Urinary bladder (tissue), 3 donors: ENCODE measurements at regions not wholly inside any gene's neighbourhood (a gene's known extent, or its start where the extent isn't known, plus 50 kb on each side); places are given as distances from the start of the nearest gene placed in this dataset.
"Not testable (repeated sequence)": the region's sequence is repeated elsewhere in the genome, so short reads cannot be mapped to it uniquely, and the experiment has no call there.

ENCODE experiments used
- DNase-seq: peaks from one replicate; pipeline ENCODE4 v3.0.0-alpha.2; 2015; ENCODE audit errors: extremely low spot score
- H3K27ac ChIP-seq: one replicate; pipeline ENCODE4 v1.5.1; 2013; ENCODE audit warnings: low read depth, mild to moderate bottlenecking, moderate library complexity
- H3K36me3 ChIP-seq: one replicate; pipeline ENCODE4 v1.6.1; 2013; ENCODE audit warnings: mild to moderate bottlenecking, moderate library complexity; ENCODE audit not compliant: insufficient read depth
- H3K4me1 ChIP-seq: one replicate; pipeline ENCODE4 v1.6.1; 2013; ENCODE audit warnings: mild to moderate bottlenecking, moderate library complexity; ENCODE audit not compliant: insufficient read depth
- H3K4me3 ChIP-seq: one replicate; pipeline ENCODE4 v1.5.1; 2013; ENCODE audit warnings: low read depth, low read length
- WGBS: extraction: QIAGEN DNeasy Blood & Tissue Kit; methylation state at CpG from one replicate; pipeline ENCODE4 v1.1.7; 2013; 5-methylcytosine and 5-hydroxymethylcytosine counted together
- donor health status: healthy with polysubstance abuse.
- donor health status: healthy.

- Histone ChIP-seq H3K4me1 (no peaks in the 10 kb centered on the region), H3K4me3 (no peak overlapping the region), H3K27ac (no peak overlapping the region), H3K36me3 (no peaks in the 10 kb centered on the region)
- DNase-seq = no peak
Observed at GRCh38 chr4:34309383-34309906, 1934.9 kb downstream of the ARAP2 start.

- DNase-seq = no peak
Observed at GRCh38 chr4:34318773-34319172, 1925.5 kb downstream of the ARAP2 start.

DNA sequence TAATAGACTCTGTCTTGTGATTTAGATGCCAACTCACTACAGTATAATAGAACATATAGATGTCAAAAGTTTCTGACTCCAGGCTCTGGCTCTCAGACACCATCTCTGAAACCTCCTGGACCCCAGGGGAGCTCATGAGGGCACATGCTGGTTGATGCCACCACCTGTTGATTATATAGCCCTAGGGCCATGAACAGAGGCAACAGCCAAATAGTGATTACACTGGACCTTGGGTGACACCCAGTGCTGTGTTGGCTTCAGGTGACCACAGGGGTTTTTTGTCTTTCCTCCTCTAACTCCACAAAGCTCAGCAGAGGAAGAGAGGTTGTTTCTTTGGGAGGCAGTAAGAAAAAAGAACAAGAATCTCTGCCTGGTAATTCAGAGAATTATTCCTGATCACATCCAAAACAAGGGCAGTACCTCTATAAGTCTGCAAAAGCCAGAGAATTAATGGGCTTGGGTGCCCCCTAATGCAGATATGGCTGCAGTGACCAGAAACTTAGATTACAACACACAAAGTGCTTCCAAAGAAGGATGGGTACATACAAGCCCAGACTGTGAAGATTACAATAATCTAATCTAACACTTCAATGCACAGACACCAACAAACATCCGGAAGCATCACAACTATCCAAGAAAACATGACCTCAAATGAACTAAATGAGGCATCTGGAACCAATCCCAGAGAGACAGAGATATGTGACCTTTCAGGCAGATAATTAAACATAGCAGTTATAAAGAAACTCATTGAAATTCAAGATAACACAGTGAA lies 1920.6 kb downstream of the ARAP2 start:
- H3K36me3 ChIP-seq = no peaks in the 10 kb centered on the region
- H3K4me1 ChIP-seq = no peaks in the 10 kb centered on the region
- no peak overlapping the region for H3K27ac ChIP-seq
- no peak for DNase-seq
- 71% methylated on average over 1 of the region's 1 CpG for WGBS
- H3K4me3 ChIP-seq = no peak overlapping the region

More at GRCh38 chr4:34318773-34319172, 1925.5 kb downstream of the ARAP2 start:
- Histone ChIP-seq H3K36me3 (no peaks in the 10 kb centered on the region), H3K4me3 (no peak overlapping the region), H3K27ac (no peak overlapping the region), H3K4me1 (no peaks in the 10 kb centered on the region)

- Histone ChIP-seq H3K4me3 (no peak overlapping the region), H3K36me3 (no peaks in the 10 kb centered on the region), H3K4me1 (no peaks in the 10 kb centered on the region), H3K27ac (no peak overlapping the region)
- DNase-seq = no peak
- WGBS = 92% methylated on average over 1 of the region's 1 CpG
Observed at GRCh38 chr4:34328939-34329338, 1915.4 kb downstream of the ARAP2 start.

DNA sequence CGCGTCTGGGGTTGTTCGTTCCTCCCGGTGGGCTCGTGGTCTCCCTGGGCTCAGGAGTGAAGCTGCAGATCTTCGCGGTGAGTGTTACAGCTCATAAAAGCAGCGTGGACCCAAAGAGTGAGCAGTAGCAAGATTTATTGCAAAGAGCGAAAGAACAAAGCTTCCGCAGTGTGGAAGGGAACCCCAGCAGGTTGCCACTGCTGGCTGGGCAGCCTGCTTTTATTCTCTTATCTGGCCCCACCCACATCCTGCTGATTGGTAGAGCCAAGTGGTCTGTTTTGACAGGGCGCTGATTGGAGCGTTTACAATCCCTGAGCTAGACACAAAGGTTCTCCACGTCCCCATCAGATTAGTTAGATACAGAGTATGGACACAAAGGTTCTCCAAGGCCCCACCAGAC lies 1909.2 kb downstream of the ARAP2 start:
- WGBS = 92% methylated on average over 13 of the region's 13 CpGs
- not testable (repeated sequence) for H3K27ac ChIP-seq, H3K4me3 ChIP-seq, DNase-seq, H3K4me1 ChIP-seq, H3K36me3 ChIP-seq

- not testable (repeated sequence) for H3K4me1 ChIP-seq, H3K27ac ChIP-seq, DNase-seq, H3K36me3 ChIP-seq, H3K4me3 ChIP-seq
- 96% methylated on average over 21 of the region's 22 CpGs for WGBS
Observed at GRCh38 chr4:34335556-34335955, 1908.8 kb downstream of the ARAP2 start.

- no peak for DNase-seq
- H3K4me3 ChIP-seq = no peak overlapping the region
- no peaks in the 10 kb centered on the region for H3K4me1 ChIP-seq
- no peak overlapping the region for H3K27ac ChIP-seq
- no peaks in the 10 kb centered on the region for H3K36me3 ChIP-seq
Observed at GRCh38 chr4:34362654-34363053, 1881.7 kb downstream of the ARAP2 start.

GRCh38 chr4:34363842-34364241 lies 1880.5 kb downstream of the ARAP2 start:
- 87% methylated on average over 2 of the region's 2 CpGs for WGBS
- no peak for DNase-seq
- Histone ChIP-seq H3K27ac (no peak overlapping the region), H3K4me3 (no peak overlapping the region), H3K4me1 (no peaks in the 10 kb centered on the region), H3K36me3 (no peaks in the 10 kb centered on the region)

DNA sequence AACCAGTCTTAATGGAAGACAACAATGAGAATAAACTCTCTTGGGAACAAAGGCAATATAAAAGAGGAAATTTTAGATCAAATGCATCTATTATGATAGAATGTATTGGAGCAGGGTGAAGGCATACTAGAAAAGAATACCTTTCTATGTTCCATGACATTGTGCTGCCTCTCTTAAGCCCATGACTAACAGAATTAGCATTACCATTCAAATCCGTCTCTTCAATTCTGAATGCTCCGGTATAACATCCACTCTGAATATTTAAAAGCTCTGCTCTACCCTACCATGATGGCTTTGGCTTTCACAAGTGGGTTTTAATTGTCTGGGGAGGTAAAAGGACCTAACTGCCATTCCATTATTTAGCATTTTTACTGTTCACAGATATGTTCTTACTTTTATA lies 1878.4 kb downstream of the ARAP2 start:
- DNase-seq = no peak
- Histone ChIP-seq H3K36me3 (no peaks in the 10 kb centered on the region), H3K4me1 (no peaks in the 10 kb centered on the region), H3K4me3 (no peak overlapping the region), H3K27ac (no peak overlapping the region)
- WGBS = 89% methylated on average over 2 of the region's 2 CpGs

- H3K36me3 ChIP-seq = no peaks in the 10 kb centered on the region
- DNase-seq = no peak
- no peaks in the 10 kb centered on the region for H3K4me1 ChIP-seq
- no peak overlapping the region for H3K4me3 ChIP-seq
- no peak overlapping the region for H3K27ac ChIP-seq
- 67% methylated on average over 2 of the region's 2 CpGs for WGBS
Observed at GRCh38 chr4:34371676-34372075, 1872.6 kb downstream of the ARAP2 start.

DNA sequence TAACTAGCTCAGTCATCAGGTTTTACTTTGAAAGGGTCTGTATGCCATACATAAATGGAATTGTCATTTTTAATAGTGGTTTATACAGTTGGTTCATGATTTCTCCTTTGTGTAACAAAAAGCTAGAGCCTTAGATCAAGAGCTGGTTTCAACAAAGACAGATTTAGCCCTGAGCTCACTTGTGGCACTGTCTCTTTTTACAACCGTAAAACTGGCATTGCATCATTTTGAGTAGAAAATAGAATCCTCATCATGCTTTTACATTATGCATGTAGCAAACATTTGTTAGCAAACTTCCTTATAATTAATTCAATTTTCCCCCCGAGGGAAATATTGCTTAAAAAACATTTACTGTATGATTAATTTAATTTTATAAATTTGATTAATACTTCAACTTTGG lies 1871.5 kb downstream of the ARAP2 start:
- 89% methylated on average over 2 of the region's 2 CpGs for WGBS
- Histone ChIP-seq H3K4me1 (no peaks in the 10 kb centered on the region), H3K27ac (no peak overlapping the region), H3K36me3 (no peaks in the 10 kb centered on the region), H3K4me3 (no peak overlapping the region)
- DNase-seq = no peak

DNA sequence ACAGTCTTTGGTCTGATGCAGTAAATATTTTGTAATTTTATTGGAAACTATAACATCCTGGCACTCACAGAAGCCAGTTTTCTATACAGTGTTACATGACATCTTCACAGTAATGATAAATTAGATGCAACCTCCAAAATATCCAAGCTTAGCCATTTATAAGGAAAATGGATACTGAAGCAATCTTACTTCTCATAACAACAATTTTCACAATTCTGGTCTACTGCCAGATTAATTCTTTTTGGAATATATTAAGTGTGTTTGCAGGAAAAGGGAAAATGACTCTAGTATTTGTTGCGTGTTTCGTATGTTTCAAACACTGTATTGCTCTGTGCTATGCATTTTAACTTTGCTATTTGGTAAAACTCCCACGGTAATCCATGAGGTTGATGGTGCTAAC lies 1870.9 kb downstream of the ARAP2 start:
- no peaks in the 10 kb centered on the region for H3K36me3 ChIP-seq
- H3K27ac ChIP-seq = no peak overlapping the region
- no peak overlapping the region for H3K4me3 ChIP-seq
- H3K4me1 ChIP-seq = no peaks in the 10 kb centered on the region
- 94% methylated on average over 3 of the region's 3 CpGs for WGBS
- DNase-seq = no peak

GRCh38 chr4:34412233-34412632 lies 1832.1 kb downstream of the ARAP2 start:
- H3K27ac ChIP-seq = no peak overlapping the region
- H3K4me3 ChIP-seq = no peak overlapping the region
- no peak for DNase-seq
- no peaks in the 10 kb centered on the region for H3K4me1 ChIP-seq
- whole genome bisulfite sequencing = 90% methylated on average over 2 of the region's 2 CpGs
- H3K36me3 ChIP-seq = no peaks in the 10 kb centered on the region

- H3K27ac ChIP-seq = no peak overlapping the region
- H3K4me3 ChIP-seq = no peak overlapping the region
- DNase-seq = no peak
- H3K4me1 ChIP-seq = no peaks in the 10 kb centered on the region
- WGBS = 90% methylated on average over 2 of the region's 2 CpGs
- H3K36me3 ChIP-seq = no peaks in the 10 kb centered on the region
Observed at GRCh38 chr4:34412911-34413310, 1831.4 kb downstream of the ARAP2 start.

DNA sequence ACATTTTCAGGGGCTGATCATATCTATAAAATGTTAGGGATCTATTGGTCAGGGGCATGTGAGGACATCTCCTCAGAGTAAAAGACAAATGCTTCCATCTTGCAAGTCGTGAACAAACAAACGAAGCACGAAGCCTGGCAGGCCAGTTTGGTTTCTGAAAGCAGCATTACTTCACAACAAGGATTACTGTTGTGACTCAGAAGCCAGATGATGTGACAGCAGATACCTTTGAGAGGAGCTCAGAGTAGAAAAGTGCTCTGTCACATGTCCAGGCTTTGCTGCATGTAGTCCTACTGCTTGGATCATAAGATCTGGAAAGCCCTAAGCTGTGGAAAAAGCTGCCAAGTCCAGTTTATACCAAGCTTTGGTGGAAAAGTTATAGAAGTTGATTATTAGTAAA lies 1827.2 kb downstream of the ARAP2 start:
- Histone ChIP-seq H3K36me3 (no peaks in the 10 kb centered on the region), H3K27ac (no peak overlapping the region), H3K4me3 (no peak overlapping the region), H3K4me1 (no peaks in the 10 kb centered on the region)
- WGBS = 81% methylated on average over 3 of the region's 3 CpGs
- no peak for DNase-seq
